Endothelial cell of umbilical vein (primary cell): ENCODE measurements at regions not wholly inside any gene's neighbourhood (a gene's known extent, or its start where the extent isn't known, plus 50 kb on each side); places are given as distances from the start of the nearest gene placed in this dataset.

Experiments
- BruUV-seq: library from RNA; stranded (reverse); fragments of 400-500 nt; replicated peaks from 2 replicates; lab custom pipeline; 2021; lab: Mats Ljungman, UMichigan
- CTCF ChIA-PET: fragments of 300-600, 350-600 bp; sonication (Branson Sonifier 250); formaldehyde crosslinking; loops from one replicate; lab custom pipeline; 2021; ENCODE audit warnings: antibody characterized with exemption, inconsistent platforms; lab: Charles Lee
- POLR2A ChIA-PET: fragments of 300-600, 350-600 bp; sonication (Branson Sonifier 250); formaldehyde crosslinking; loops from one replicate; lab custom pipeline; 2021; ENCODE audit warnings: antibody characterized with exemption, inconsistent platforms; lab: Charles Lee
- DNase-seq: peaks from one replicate; pipeline ENCODE4 v3.0.0-alpha.2; 2011; ENCODE audit warnings: low read depth, low spot score
- FAIRE-seq: peaks from 2 replicates; lab custom pipeline; 2011; peaks lifted over from hg19 to GRCh38; lab: Jason Lieb, UNC
- H2AFZ ChIP-seq: 2 replicates; pipeline ENCODE4 v1.6.0; 2012; ENCODE audit warnings: low read depth, low read length, control low read depth, inconsistent platforms
- H3K27ac ChIP-seq: 2 replicates; pipeline ENCODE4 v1.5.1; 2011; ENCODE audit warnings: low read depth, mild to moderate bottlenecking, control low read depth, low read length, moderate library complexity; ENCODE audit not compliant: insufficient read depth
- H3K27me3 ChIP-seq, 2 experiments: 2 replicates each; pipeline versions ENCODE4 v1.6.0 to v1.6.1; 2011; ENCODE audit warnings: low read length in 2 of 2, mixed read lengths in 1 of 2; ENCODE audit not compliant: control insufficient read depth in 2 of 2, insufficient read depth in 2 of 2
- H3K36me3 ChIP-seq, 2 experiments: 2 replicates in 1 of 2; 3 replicates in 1 of 2; pipeline ENCODE4 v1.5.1; 2011; ENCODE audit warnings: low read length in 2 of 2, mild to moderate bottlenecking in 1 of 2, moderate library complexity in 1 of 2; ENCODE audit not compliant: control insufficient read depth in 2 of 2, insufficient read depth in 2 of 2; ENCODE audit errors: extremely low read depth in 1 of 2
- H3K4me1 ChIP-seq: 3 replicates; pipeline ENCODE4 v1.5.1; 2011; ENCODE audit warnings: mild to moderate bottlenecking, low read length; ENCODE audit not compliant: control insufficient read depth, insufficient read depth; ENCODE audit errors: extremely low read depth
- H3K4me2 ChIP-seq: 2 replicates; pipeline ENCODE4 v1.6.1; 2011; ENCODE audit warnings: low read length, control low read depth, mixed read lengths; ENCODE audit not compliant: insufficient read depth
- H3K4me3 ChIP-seq, 3 experiments: fragments of 200-600 bp in 1 of 3; sonication (generic), shearing (Covaris generic) in 1 of 3; replicated peaks in 1 of 3; 2 replicates each; pipeline ENCODE4 v1.5.1; 2011 to 2016; ENCODE audit warnings: control low read depth in 3 of 3, low read length in 3 of 3, mild to moderate bottlenecking in 2 of 3, inconsistent platforms in 1 of 3, low read depth in 1 of 3, moderate library complexity in 1 of 3; ENCODE audit not compliant: insufficient read depth in 1 of 3
- H3K79me2 ChIP-seq: 2 replicates; pipeline ENCODE4 v1.6.0; 2012; ENCODE audit warnings: low read length, inconsistent platforms; ENCODE audit not compliant: control insufficient read depth, insufficient read depth
- H3K9ac ChIP-seq: replicated peaks from 2 replicates; pipeline ENCODE3; 2011; ENCODE audit warnings: low read length, control low read depth; ENCODE audit not compliant: insufficient read depth; ENCODE audit errors: extremely low read depth
- H3K9me1 ChIP-seq: replicated peaks from 3 replicates; pipeline ENCODE4 v1.6.0; 2011; ENCODE audit warnings: mild to moderate bottlenecking, low read length; ENCODE audit not compliant: control insufficient read depth, insufficient read depth; ENCODE audit errors: extremely low read depth
- H3K9me3 ChIP-seq: replicated peaks from 2 replicates; pipeline ENCODE4 v1.5.1; 2012; ENCODE audit warnings: low read length, inconsistent platforms; ENCODE audit not compliant: control insufficient read depth, insufficient read depth
- H4K20me1 ChIP-seq: replicated peaks from 2 replicates; pipeline ENCODE3; 2011; ENCODE audit warnings: mild to moderate bottlenecking, low read length; ENCODE audit not compliant: control insufficient read depth, insufficient read depth; ENCODE audit errors: extremely low read depth
- CTCF ChIP-seq, 2 donors: IDR thresholded peaks; 1 replicate in 1 of 2; 2 replicates in 1 of 2; pipeline ENCODE4 v1.5.1; 2011; ENCODE audit warnings: low read length in 2 of 2, mild to moderate bottlenecking in 2 of 2, moderate library complexity in 2 of 2, control low read depth in 1 of 2, inconsistent platforms in 1 of 2, low read depth in 1 of 2; ENCODE audit not compliant: insufficient read depth in 1 of 2; ENCODE audit errors: extremely low read depth in 1 of 2
- EZH2 ChIP-seq: IDR thresholded peaks from 2 replicates; pipeline ENCODE4 v1.6.1; 2012; ENCODE audit warnings: borderline replicate concordance, low read depth, mild to moderate bottlenecking, moderate library complexity, low read length, inconsistent platforms; ENCODE audit not compliant: severe bottlenecking
- FOS ChIP-seq: IDR thresholded peaks from 2 replicates; pipeline ENCODE4 v1.6.1; 2011; ENCODE audit warnings: mild to moderate bottlenecking, low read length, moderate library complexity, borderline replicate concordance; ENCODE audit not compliant: insufficient read depth
- GATA2 ChIP-seq: IDR thresholded peaks from 2 replicates; pipeline ENCODE4 v1.7.0; 2011; ENCODE audit warnings: low read depth, mild to moderate bottlenecking, moderate library complexity, mixed read lengths, low read length; ENCODE audit not compliant: insufficient read length, insufficient read depth
- JUN ChIP-seq: IDR thresholded peaks from 2 replicates; pipeline ENCODE4 v1.6.1; 2011; ENCODE audit warnings: borderline replicate concordance, low read depth; ENCODE audit not compliant: insufficient read length, insufficient read depth
- MAX ChIP-seq: IDR thresholded peaks from 2 replicates; pipeline ENCODE4 v1.6.1; 2011; ENCODE audit not compliant: insufficient read depth, insufficient read length
- MYC ChIP-seq: IDR thresholded peaks from one replicate; pipeline ENCODE4 v1.6.1; 2011; ENCODE audit warnings: mild to moderate bottlenecking, low read depth, low read length
- POLR2A ChIP-seq: IDR thresholded peaks from 2 replicates; pipeline ENCODE4 v1.6.1; 2012; ENCODE audit warnings: low read depth, mild to moderate bottlenecking, control low read depth, low read length
- POLR2AphosphoS5 ChIP-seq: IDR thresholded peaks from 2 replicates; pipeline ENCODE4 v1.6.1; 2012; ENCODE audit warnings: low read depth, mild to moderate bottlenecking, control low read depth, low read length, moderate library complexity; ENCODE audit not compliant: insufficient read depth
- dilution Hi-C: fragments of 300-500 bp; cut with MboI; formaldehyde crosslinking; loops from one replicate; pipeline ENCODE4 v1.15.0; 2019; ENCODE audit warnings: low sequenced_read_pairs; ENCODE audit not compliant: extremely low pct_ligation_motif_present
- intact Hi-C: fragments of 100-400 bp; cut with micrococcal nuclease; formaldehyde crosslinking; loops from one replicate; pipeline ENCODE4 v1.10.0; 2022

GRCh38 chr11:39804271-39804670 is 1655.2 kb downstream of the LRRC4C start:
- CTCF ChIA-PET = interaction anchor here (1.6 kb wide), 1 partner anchor 23 kb away, joined by 3 read pairs; no protein-coding TSS in a partner anchor

More at GRCh38 chr11:39804271-39804670, 1655.2 kb downstream of the LRRC4C start:
- Histone ChIP-seq H3K4me1 (no peaks in the 10 kb centered on the region), H3K9me1 (no peaks in the 10 kb centered on the region), H3K4me2 (no peak overlapping the region), H3K4me3 (no peak overlapping the region), H3K79me2 (no peaks in the 10 kb centered on the region), H3K9me3 (peaks cover 1% of the 10 kb centered on the region), H3K36me3 (no peaks in the 10 kb centered on the region), H4K20me1 (no peaks in the 10 kb centered on the region), H3K9ac (no peak overlapping the region), H2AFZ (no peak overlapping the region), H3K27me3 (no peaks in the 10 kb centered on the region), H3K27ac (no peak overlapping the region)
- FAIRE-seq (no peak), DNase-seq (no peak)
- dilution Hi-C loops = no loop called here
- intact Hi-C loops = no loop called here
- no TSS peak for BruUV-seq
- no peak for TF ChIP-seq EZH2
- TF ChIP-seq MAX = no peak
- no peak for TF ChIP-seq JUN
- TF ChIP-seq CTCF (IDR thresholded peaks at IDR 0.05; ENCODE audit: extremely low read depth in 1 of 2, insufficient read depth in 1 of 2, low read depth in 1 of 2, low read length in 2 of 2) = no peak
- no peak for TF ChIP-seq POLR2AphosphoS5
- TF ChIP-seq MYC = no peak
- TF ChIP-seq FOS = no peak
- TF ChIP-seq POLR2A = no peak
- no peak for TF ChIP-seq GATA2
- POLR2A ChIA-PET = no interaction called here
